WTC11 (cell line): ENCODE measurements at regions not wholly inside any gene's neighbourhood (a gene's known extent, or its start where the extent isn't known, plus 50 kb on each side); places are given as distances from the start of the nearest gene placed in this dataset.

Experiments
- ZNF121 ChIP-seq: sonication (generic); formaldehyde crosslinking; IDR thresholded peaks from 2 replicates; pipeline ENCODE4 v1.8.0; 2023; ENCODE audit warnings: missing genetic modification reagents
- TF ChIP-seq, protein P1 (sequence below): fragments of 200-600 bp; IDR thresholded peaks from 2 replicates; pipeline ENCODE4 v1.8.0; 2022; ENCODE audit warnings: antibody characterized with exemption

DNA sequence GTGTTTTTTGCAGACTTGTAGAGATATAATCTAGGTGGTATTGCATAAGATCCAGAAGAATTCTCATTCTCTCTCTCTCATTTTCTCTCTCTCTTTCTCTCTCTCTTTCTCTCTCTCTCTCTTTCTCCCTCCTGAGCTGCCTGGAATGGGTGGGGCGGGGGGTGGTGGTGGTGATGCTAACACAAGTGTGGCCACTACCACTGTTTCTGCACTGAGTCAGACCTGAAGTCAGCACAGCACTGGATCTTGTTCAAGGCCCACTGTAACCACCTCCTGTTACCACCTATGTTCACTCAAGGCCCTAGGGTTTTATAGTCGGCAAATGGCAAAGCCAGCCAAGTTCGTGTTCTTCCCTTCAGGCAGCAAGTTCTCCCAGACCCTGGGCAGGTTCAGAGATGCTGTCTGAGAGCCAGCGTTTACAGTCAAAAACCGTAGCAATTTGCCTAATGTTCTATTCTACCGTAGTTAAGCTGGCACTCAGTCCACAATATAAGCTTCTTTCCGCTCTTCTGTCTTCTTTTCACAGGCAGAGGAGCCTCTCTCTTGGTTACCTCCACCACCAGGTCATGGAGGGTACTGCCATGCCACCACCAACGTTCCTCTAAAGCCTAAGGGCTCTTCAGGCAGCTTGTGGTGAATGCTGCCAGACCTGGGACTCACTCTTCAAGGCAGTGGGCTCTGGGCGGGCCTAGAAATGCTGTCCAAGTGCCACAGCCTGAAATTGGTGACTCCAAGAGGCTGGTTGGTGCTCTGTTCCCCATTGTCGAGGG, 235.7 kb upstream of the PRR16 start:
- TF ChIP-seq, protein P1, sequence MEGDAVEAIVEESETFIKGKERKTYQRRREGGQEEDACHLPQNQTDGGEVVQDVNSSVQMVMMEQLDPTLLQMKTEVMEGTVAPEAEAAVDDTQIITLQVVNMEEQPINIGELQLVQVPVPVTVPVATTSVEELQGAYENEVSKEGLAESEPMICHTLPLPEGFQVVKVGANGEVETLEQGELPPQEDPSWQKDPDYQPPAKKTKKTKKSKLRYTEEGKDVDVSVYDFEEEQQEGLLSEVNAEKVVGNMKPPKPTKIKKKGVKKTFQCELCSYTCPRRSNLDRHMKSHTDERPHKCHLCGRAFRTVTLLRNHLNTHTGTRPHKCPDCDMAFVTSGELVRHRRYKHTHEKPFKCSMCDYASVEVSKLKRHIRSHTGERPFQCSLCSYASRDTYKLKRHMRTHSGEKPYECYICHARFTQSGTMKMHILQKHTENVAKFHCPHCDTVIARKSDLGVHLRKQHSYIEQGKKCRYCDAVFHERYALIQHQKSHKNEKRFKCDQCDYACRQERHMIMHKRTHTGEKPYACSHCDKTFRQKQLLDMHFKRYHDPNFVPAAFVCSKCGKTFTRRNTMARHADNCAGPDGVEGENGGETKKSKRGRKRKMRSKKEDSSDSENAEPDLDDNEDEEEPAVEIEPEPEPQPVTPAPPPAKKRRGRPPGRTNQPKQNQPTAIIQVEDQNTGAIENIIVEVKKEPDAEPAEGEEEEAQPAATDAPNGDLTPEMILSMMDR = peak; percentile 28; the same call in 1 of the 2 replicates
- TF ChIP-seq ZNF121 (CRISPR knock-in tag) = no peak
